Upper lobe of left lung (tissue), 6 donors: ENCODE measurements at regions not wholly inside any gene's neighbourhood (a gene's known extent, or its start where the extent isn't known, plus 50 kb on each side); places are given as distances from the start of the nearest gene placed in this dataset.
A peak's percentile ranks its signal among the peaks of the same experiment; 100 is the strongest.
"Not testable (repeated sequence)": the region's sequence is repeated elsewhere in the genome, so short reads cannot be mapped to it uniquely, and the experiment has no call there.

Experiments
- ATAC-seq, 2 donors: fragments of 200-7000 bp; cut with Tn5 transposase; one replicate each; pipeline ENCODE4 v1.9.1; 2022; ENCODE audit warnings: mild to moderate bottlenecking in 2 of 2, moderate library complexity in 2 of 2; ENCODE audit not compliant: low FRiP score in 2 of 2
- DNase-seq, 2 donors: peaks; one replicate each; pipeline ENCODE4 v3.0.0-alpha.2; 2019 to 2020
- H3K27ac ChIP-seq, 4 donors: fragments of 200-600 bp; sonication (generic); one replicate each; pipeline ENCODE4 v1.5.1; 2016 to 2019
- H3K27me3 ChIP-seq, 4 donors: fragments of 200-600 bp; sonication (generic); one replicate each; pipeline ENCODE4 v1.5.1; 2017 to 2019
- H3K36me3 ChIP-seq, 4 donors: fragments of 200-600 bp; sonication (generic); one replicate each; pipeline ENCODE4 v1.5.1; 2016 to 2019
- H3K4me1 ChIP-seq, 4 donors: fragments of 200-600 bp; sonication (generic); one replicate each; pipeline ENCODE4 v1.5.1; 2018 to 2019
- H3K4me3 ChIP-seq, 4 donors: fragments of 200-600 bp; sonication (generic); one replicate each; pipeline ENCODE4 v1.5.1; 2017 to 2019; ENCODE audit warnings: mild to moderate bottlenecking in 2 of 4, moderate library complexity in 1 of 4
- H3K9me3 ChIP-seq, 4 donors: fragments of 200-600 bp; sonication (generic); one replicate each; pipeline ENCODE4 v1.5.1; 2018 to 2019
- CTCF ChIP-seq, 6 experiments: fragments of 450-650 bp in 4 of 6; fragments of 200-600 bp in 2 of 6; sonication (generic) in 2 of 6; IDR thresholded peaks; one replicate each; pipeline ENCODE4 v1.5.1; 2016 to 2019; ENCODE audit warnings: antibody characterized with exemption in 6 of 6
- EP300 ChIP-seq, 4 donors: sonication (generic); formaldehyde crosslinking; IDR thresholded peaks; one replicate each; pipeline ENCODE4 v1.5.1; 2017; ENCODE audit warnings: antibody characterized with exemption in 4 of 4, control low read depth in 2 of 4
- POLR2A ChIP-seq, 4 donors: fragments of 450-650 bp; IDR thresholded peaks; one replicate each; pipeline ENCODE4 v1.5.1; 2016 to 2017; ENCODE audit warnings: antibody characterized with exemption in 4 of 4, mild to moderate bottlenecking in 2 of 4
- POLR2AphosphoS5 ChIP-seq, 2 donors: sonication (generic); formaldehyde crosslinking; IDR thresholded peaks; one replicate each; pipeline ENCODE4 v1.5.1; 2017; ENCODE audit warnings: antibody characterized with exemption in 2 of 2
- WGBS, 2 donors: methylation state at CpG; one replicate each; pipeline ENCODE4 v1.1.5; 2017 to 2018; 5-methylcytosine and 5-hydroxymethylcytosine counted together
- donor health status: DM: no; HTN: no; CAD: no; lungs with moderate emphysema.
- donor health status: DM: no; HTN: yes; CAD: no; lungs with severe emphysema.

- Histone ChIP-seq H3K9me3 (no peaks in the 10 kb centered on the region), H3K4me3 (no peak overlapping the region), H3K36me3 (no peaks in the 10 kb centered on the region), H3K4me1 (no peaks in the 10 kb centered on the region), H3K27me3 (no peaks in the 10 kb centered on the region), H3K27ac (no peak overlapping the region)
- TF ChIP-seq EP300 (IDR thresholded peaks at IDR 0.05) (no peak), POLR2A (IDR thresholded peaks at IDR 0.05) (no peak), POLR2AphosphoS5 (IDR thresholded peaks at IDR 0.05) (no peak), CTCF (IDR thresholded peaks at IDR 0.05) (no peak)
- ATAC-seq (no peak), DNase-seq (no peak)
- 81 to 88% methylated on average over 1 of the region's 1 CpG for WGBS, 2 donors
These were observed 84.7 kb upstream of the ALCAM start for GRCh38 chr3:105281989-105282388.

- 72 to 76% methylated on average over 2 of the region's 2 CpGs for WGBS, 2 donors
- ATAC-seq: no peak
- Histone ChIP-seq H3K27me3 (no peaks in the 10 kb centered on the region), H3K9me3 (no peaks in the 10 kb centered on the region), H3K4me1 (no peaks in the 10 kb centered on the region), H3K4me3 (no peak overlapping the region), H3K36me3 (no peaks in the 10 kb centered on the region), H3K27ac (no peak overlapping the region)
- no peak for TF ChIP-seq CTCF (IDR thresholded peaks at IDR 0.05)
- no peak for TF ChIP-seq POLR2AphosphoS5 (IDR thresholded peaks at IDR 0.05)
- TF ChIP-seq EP300 (IDR thresholded peaks at IDR 0.05): no peak
- TF ChIP-seq POLR2A (IDR thresholded peaks at IDR 0.05): no peak
- no peak for DNase-seq
These were observed 81.8 kb upstream of the ALCAM start for GRCh38 chr3:105284876-105285275.

GRCh38 chr3:105285653-105286241, 81.0 kb upstream of the ALCAM start:
- TF ChIP-seq POLR2AphosphoS5 (IDR thresholded peaks at IDR 0.05): no peak
- no peak for TF ChIP-seq CTCF (IDR thresholded peaks at IDR 0.05)
- no peak for TF ChIP-seq POLR2A (IDR thresholded peaks at IDR 0.05)
- TF ChIP-seq EP300 (IDR thresholded peaks at IDR 0.05): no peak
- Histone ChIP-seq H3K36me3 (no peaks in the 10 kb centered on the region), H3K4me3 (no peak overlapping the region), H3K4me1 (no peaks in the 10 kb centered on the region), H3K27ac (no peak overlapping the region), H3K27me3 (no peaks in the 10 kb centered on the region), H3K9me3 (no peaks in the 10 kb centered on the region)
- no peak for DNase-seq
- 67 to 93% methylated on average over 1 of the region's 1 CpG for WGBS, 2 donors
- ATAC-seq: no peak

- Histone ChIP-seq H3K9me3 (no peaks in the 10 kb centered on the region), H3K27ac (no peak overlapping the region), H3K4me1 (no peaks in the 10 kb centered on the region), H3K4me3 (no peak overlapping the region), H3K36me3 (no peaks in the 10 kb centered on the region), H3K27me3 (no peaks in the 10 kb centered on the region)
- no peak for DNase-seq
- TF ChIP-seq POLR2A (IDR thresholded peaks at IDR 0.05): no peak
- TF ChIP-seq CTCF (IDR thresholded peaks at IDR 0.05): no peak
- TF ChIP-seq POLR2AphosphoS5 (IDR thresholded peaks at IDR 0.05): no peak
- TF ChIP-seq EP300 (IDR thresholded peaks at IDR 0.05): no peak
- no peak for ATAC-seq
- WGBS, 2 donors: 70 to 76% methylated on average over 1 of the region's 1 CpG
These were observed 73.3 kb upstream of the ALCAM start for GRCh38 chr3:105293441-105293840.

- 86 to 92% methylated on average over 27 to 28 of the region's 28 CpGs for WGBS, 2 donors
- not testable (repeated sequence) for ATAC-seq, H3K4me1 ChIP-seq, H3K27ac ChIP-seq, H3K9me3 ChIP-seq, H3K4me3 ChIP-seq, H3K36me3 ChIP-seq, H3K27me3 ChIP-seq
- peak in 1 of 2 donors; percentile 34 for DNase-seq
These were observed 70.4 kb upstream of the ALCAM start for GRCh38 chr3:105296182-105296822.
